Mesenchymal stem cell (in vitro differentiated cells and primary cell): ENCODE measurements at regions not wholly inside any gene's neighbourhood (a gene's known extent, or its start where the extent isn't known, plus 50 kb on each side); places are given as distances from the start of the nearest gene placed in this dataset.

Source experiments
- DNase-seq: peaks from one replicate; pipeline ENCODE4 v3.0.0-alpha.2; 2013
- H2AFZ ChIP-seq: one replicate; pipeline ENCODE4 v1.6.1; 2013; ENCODE audit warnings: low read depth, mild to moderate bottlenecking, control low read depth, inconsistent platforms, low read length, moderate library complexity
- H2AK5ac ChIP-seq: 2 replicates; pipeline ENCODE4 v1.6.1; 2013; ENCODE audit warnings: low read length, moderate library complexity, mild to moderate bottlenecking, inconsistent platforms; ENCODE audit not compliant: severe bottlenecking
- H2BK120ac ChIP-seq: one replicate; pipeline ENCODE4 v1.6.1; 2013; ENCODE audit warnings: low read depth, mild to moderate bottlenecking, inconsistent platforms, low read length, moderate library complexity
- H2BK12ac ChIP-seq, 2 experiments: one replicate each; pipeline ENCODE4 v1.6.1; 2013; ENCODE audit warnings: inconsistent platforms in 2 of 2, low read length in 2 of 2, mild to moderate bottlenecking in 2 of 2, moderate library complexity in 2 of 2, control low read depth in 1 of 2
- H2BK15ac ChIP-seq: one replicate; pipeline ENCODE4 v1.6.1; 2013; ENCODE audit warnings: mild to moderate bottlenecking, low read depth, inconsistent platforms; ENCODE audit not compliant: poor library complexity, severe bottlenecking
- H2BK5ac ChIP-seq: 2 replicates; pipeline ENCODE4 v1.6.1; 2013; ENCODE audit warnings: low read depth, mild to moderate bottlenecking, low read length, control low read depth, inconsistent platforms; ENCODE audit not compliant: poor library complexity, severe bottlenecking
- H3K14ac ChIP-seq, 2 experiments: one replicate each; pipeline ENCODE4 v1.6.1; 2013; ENCODE audit warnings: inconsistent platforms in 2 of 2, low read length in 2 of 2, control low read depth in 1 of 2, mild to moderate bottlenecking in 1 of 2, moderate library complexity in 1 of 2
- H3K18ac ChIP-seq, 2 experiments: one replicate each; pipeline ENCODE4 v1.6.1; 2013; ENCODE audit warnings: inconsistent platforms in 2 of 2, low read length in 2 of 2, control low read depth in 1 of 2, low read depth in 1 of 2, mild to moderate bottlenecking in 1 of 2
- H3K23ac ChIP-seq, 2 experiments: one replicate each; pipeline ENCODE4 v1.6.1; 2013; ENCODE audit warnings: inconsistent platforms in 2 of 2, low read length in 2 of 2, mild to moderate bottlenecking in 2 of 2, moderate library complexity in 2 of 2, control low read depth in 1 of 2
- H3K27ac ChIP-seq: 2 replicates; pipeline ENCODE4 v1.5.1; 2013; ENCODE audit warnings: mild to moderate bottlenecking, moderate library complexity, low read length, control low read depth, inconsistent platforms; ENCODE audit not compliant: poor library complexity, severe bottlenecking
- H3K27me3 ChIP-seq, 2 experiments: 2 replicates each; pipeline versions ENCODE4 v1.6.1 to v1.7.0; 2013; ENCODE audit warnings: low read length in 2 of 2, mild to moderate bottlenecking in 2 of 2, moderate library complexity in 2 of 2, control low read depth in 1 of 2, inconsistent platforms in 1 of 2; ENCODE audit not compliant: control insufficient read depth in 1 of 2, insufficient read depth in 1 of 2
- H3K36me3 ChIP-seq, 2 experiments: 2 replicates each; pipeline versions ENCODE4 v1.6.1 to v1.7.0; 2013; ENCODE audit warnings: low read length in 2 of 2, control low read depth in 1 of 2, inconsistent platforms in 1 of 2, low read depth in 1 of 2, mild to moderate bottlenecking in 1 of 2; ENCODE audit not compliant: insufficient read depth in 2 of 2, control insufficient read depth in 1 of 2
- H3K4ac ChIP-seq, 2 experiments: one replicate each; pipeline ENCODE4 v1.6.1; 2013; ENCODE audit warnings: inconsistent platforms in 2 of 2, low read length in 2 of 2, mild to moderate bottlenecking in 2 of 2, moderate library complexity in 2 of 2, control low read depth in 1 of 2, low read depth in 1 of 2
- H3K4me1 ChIP-seq: 2 replicates; pipeline ENCODE4 v1.6.1; 2013; ENCODE audit warnings: low read depth, low read length, control low read depth; ENCODE audit not compliant: control insufficient read depth, insufficient read depth
- H3K4me2 ChIP-seq: 2 replicates; pipeline ENCODE4 v1.6.1; 2013; ENCODE audit warnings: low read length, mild to moderate bottlenecking, inconsistent platforms; ENCODE audit not compliant: poor library complexity, severe bottlenecking
- H3K4me3 ChIP-seq, 2 experiments: 2 replicates each; pipeline versions ENCODE4 v1.5.1 to v1.7.0; 2013; ENCODE audit warnings: low read length in 2 of 2, mild to moderate bottlenecking in 2 of 2, control low read depth in 1 of 2, low read depth in 1 of 2; ENCODE audit not compliant: insufficient read depth in 1 of 2
- H3K79me1 ChIP-seq: replicated peaks from 2 replicates; pipeline ENCODE4 v1.6.1; 2013; ENCODE audit warnings: mild to moderate bottlenecking, control low read depth, low read length, inconsistent platforms; ENCODE audit not compliant: poor library complexity, severe bottlenecking
- H3K9ac ChIP-seq: 2 replicates; pipeline ENCODE4 v1.7.0; 2013; ENCODE audit warnings: mild to moderate bottlenecking, low read length, moderate library complexity
- H3K9me3 ChIP-seq: 2 replicates; pipeline ENCODE4 v1.7.0; 2013; ENCODE audit warnings: mild to moderate bottlenecking, low read length; ENCODE audit not compliant: control insufficient read depth
- H4K8ac ChIP-seq: one replicate; pipeline ENCODE4 v1.6.1; 2013; ENCODE audit warnings: inconsistent platforms, mild to moderate bottlenecking, low read length, moderate library complexity
- H4K91ac ChIP-seq: one replicate; pipeline ENCODE4 v1.6.1; 2013; ENCODE audit warnings: mild to moderate bottlenecking, low read length, inconsistent platforms
- WGBS: methylation state at CpG from one replicate; pipeline ENCODE4 v1.1.7; 2013; ENCODE audit warnings: mixed read lengths; 5-methylcytosine and 5-hydroxymethylcytosine counted together

GRCh38 chr5:2295476-2295875 lies 412.8 kb upstream of the IRX4 start:
- H3K36me3 ChIP-seq, result no peaks in the 10 kb centered on the region
- no peak overlapping the region for H2AFZ ChIP-seq
- no peak overlapping the region for H2BK15ac ChIP-seq
- no peak overlapping the region for H3K4ac ChIP-seq
- no peak overlapping the region for H2AK5ac ChIP-seq
- no peaks in the 10 kb centered on the region for H3K79me1 ChIP-seq
- H3K4me2 ChIP-seq, result no peak overlapping the region
- no peaks in the 10 kb centered on the region for H3K4me1 ChIP-seq
- H3K9me3 ChIP-seq, result peaks cover 9% of the 10 kb centered on the region
- H3K27ac ChIP-seq, result no peak overlapping the region
- 88% methylated on average over 13 of the region's 13 CpGs for WGBS
- no peak overlapping the region for H3K18ac ChIP-seq
- no peak overlapping the region for H2BK12ac ChIP-seq
- H3K27me3 ChIP-seq, result no peaks in the 10 kb centered on the region
- no peak overlapping the region for H2BK120ac ChIP-seq
- DNase-seq, result no peak
- no peak overlapping the region for H3K4me3 ChIP-seq
- H3K9ac ChIP-seq, result no peak overlapping the region
- H4K8ac ChIP-seq, result no peak overlapping the region
- no peak overlapping the region for H3K14ac ChIP-seq
- H3K23ac ChIP-seq, result no peak overlapping the region
- H4K91ac ChIP-seq, result no peak overlapping the region
- no peak overlapping the region for H2BK5ac ChIP-seq

- no peaks in the 10 kb centered on the region for H3K79me1 ChIP-seq
- H3K4me1 ChIP-seq, result no peaks in the 10 kb centered on the region
- no peak overlapping the region for H2BK15ac ChIP-seq
- no peaks in the 10 kb centered on the region for H3K27me3 ChIP-seq
- no peak overlapping the region for H3K4me2 ChIP-seq
- H2AK5ac ChIP-seq, result no peak overlapping the region
- H3K36me3 ChIP-seq, result no peaks in the 10 kb centered on the region
- H3K4me3 ChIP-seq, result no peak overlapping the region
- H2AFZ ChIP-seq, result no peak overlapping the region
- no peak overlapping the region for H3K27ac ChIP-seq
- H3K14ac ChIP-seq, result no peak overlapping the region
- DNase-seq, result no peak
- no peak overlapping the region for H4K8ac ChIP-seq
- H4K91ac ChIP-seq, result no peak overlapping the region
- no peak overlapping the region for H2BK12ac ChIP-seq
- H3K9me3 ChIP-seq, result peaks cover 9% of the 10 kb centered on the region
- H3K9ac ChIP-seq, result no peak overlapping the region
- no peak overlapping the region for H2BK5ac ChIP-seq
- no peak overlapping the region for H3K23ac ChIP-seq
- 60% methylated on average over 9 of the region's 9 CpGs for WGBS
- no peak overlapping the region for H2BK120ac ChIP-seq
- no peak overlapping the region for H3K4ac ChIP-seq
- H3K18ac ChIP-seq, result no peak overlapping the region
Measured at GRCh38 chr5:2293906-2294305, 411.2 kb upstream of the IRX4 start.

GRCh38 chr5:2291146-2291840 lies 408.6 kb upstream of the IRX4 start:
- Histone ChIP-seq H3K27me3 (no peaks in the 10 kb centered on the region), H3K4me2 (no peak overlapping the region), H3K27ac (no peak overlapping the region), H2AK5ac (no peak overlapping the region), H4K91ac (no peak overlapping the region), H3K4me1 (no peaks in the 10 kb centered on the region), H3K14ac (no peak overlapping the region), H3K9ac (no peak overlapping the region), H3K9me3 (peaks cover 9% of the 10 kb centered on the region), H3K36me3 (no peaks in the 10 kb centered on the region), H3K4me3 (no peak overlapping the region), H3K4ac (no peak overlapping the region), H2BK15ac (no peak overlapping the region), H2BK5ac (no peak overlapping the region), H3K23ac (no peak overlapping the region), H3K79me1 (no peaks in the 10 kb centered on the region), H3K18ac (no peak overlapping the region), H4K8ac (no peak overlapping the region), H2BK12ac (no peak overlapping the region), H2BK120ac (no peak overlapping the region), H2AFZ (no peak overlapping the region)
- no peak for DNase-seq
- 86% methylated on average over 19 of the region's 19 CpGs for WGBS

GRCh38 chr5:2289380-2289779 lies 406.7 kb upstream of the IRX4 start:
- H3K27me3 ChIP-seq, result no peaks in the 10 kb centered on the region
- no peak overlapping the region for H2AK5ac ChIP-seq
- H4K8ac ChIP-seq, result no peak overlapping the region
- H3K36me3 ChIP-seq, result no peaks in the 10 kb centered on the region
- H3K27ac ChIP-seq, result no peak overlapping the region
- no peaks in the 10 kb centered on the region for H3K79me1 ChIP-seq
- no peak overlapping the region for H3K4me2 ChIP-seq
- no peak overlapping the region for H3K23ac ChIP-seq
- no peak overlapping the region for H2BK15ac ChIP-seq
- no peaks in the 10 kb centered on the region for H3K4me1 ChIP-seq
- H4K91ac ChIP-seq, result no peak overlapping the region
- WGBS, result 90% methylated on average over 7 of the region's 8 CpGs
- H3K9ac ChIP-seq, result no peak overlapping the region
- no peak overlapping the region for H3K18ac ChIP-seq
- no peak overlapping the region for H2BK5ac ChIP-seq
- H3K4ac ChIP-seq, result no peak overlapping the region
- no peak for DNase-seq
- no peak overlapping the region for H2BK12ac ChIP-seq
- no peak overlapping the region for H2BK120ac ChIP-seq
- no peak overlapping the region for H2AFZ ChIP-seq
- H3K4me3 ChIP-seq, result no peak overlapping the region
- no peak overlapping the region for H3K14ac ChIP-seq
- H3K9me3 ChIP-seq, result peaks cover 9% of the 10 kb centered on the region
